ENCODE measurements at regions not wholly inside any gene's neighbourhood (a gene's known extent, or its start where the extent isn't known, plus 50 kb on each side); places are given as distances from the start of the nearest gene placed in this dataset.

DNA sequence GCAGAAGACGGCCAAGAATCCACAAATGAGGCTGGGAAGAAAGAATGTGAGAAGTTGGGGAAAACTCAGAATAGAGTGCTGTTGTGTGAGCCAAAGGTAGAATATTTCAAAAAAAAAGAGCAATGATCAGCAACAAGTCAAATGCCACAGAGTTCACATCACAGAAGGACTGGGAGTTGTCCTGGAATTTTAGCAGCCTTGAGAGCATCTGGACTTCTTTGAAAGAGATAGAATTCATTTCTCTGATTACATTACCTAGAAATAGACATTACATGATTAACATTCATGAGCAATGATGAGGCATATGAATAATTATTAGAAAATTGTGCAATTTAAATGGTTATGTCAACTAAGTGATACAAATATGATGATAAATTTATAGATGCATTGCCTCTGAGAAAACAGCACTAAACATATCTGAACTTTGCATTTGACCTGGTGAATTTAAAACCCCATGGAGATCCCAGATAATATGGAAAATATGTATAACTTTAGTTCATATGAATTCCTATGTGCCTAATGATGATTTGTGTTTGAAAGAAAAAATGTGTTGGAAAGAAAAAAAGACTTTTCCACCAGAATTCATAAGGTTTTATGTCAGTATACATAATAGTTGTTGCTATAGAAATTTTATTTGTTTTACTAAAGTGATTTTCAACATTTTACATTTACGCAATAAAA lies 186.2 kb downstream of the POSTN start:
- Histone ChIP-seq H3K4me3 (ENCODE audit: low read depth, low read length) (no peak overlapping the region), H3K36me3 (ENCODE audit: control insufficient read depth, insufficient read depth, low read length) (no peaks in the 10 kb centered on the region), H3K27me3 (replicated peaks; ENCODE audit: control insufficient read depth, insufficient read depth, low read length) (no peaks in the 10 kb centered on the region), H3K4me1 (no peaks in the 10 kb centered on the region), H3K9me3 (no peaks in the 10 kb centered on the region)
- POLR2A ChIA-PET = no interaction called here
- no peak for DNase-seq
- CTCF ChIA-PET = no interaction called here
- H3K27ac Mint-ChIP-seq (ENCODE audit: unreplicated experiment) = no peak overlapping the region
- BruUV-seq (replicated peaks) = no TSS peak
- TF ChIP-seq, protein P1, sequence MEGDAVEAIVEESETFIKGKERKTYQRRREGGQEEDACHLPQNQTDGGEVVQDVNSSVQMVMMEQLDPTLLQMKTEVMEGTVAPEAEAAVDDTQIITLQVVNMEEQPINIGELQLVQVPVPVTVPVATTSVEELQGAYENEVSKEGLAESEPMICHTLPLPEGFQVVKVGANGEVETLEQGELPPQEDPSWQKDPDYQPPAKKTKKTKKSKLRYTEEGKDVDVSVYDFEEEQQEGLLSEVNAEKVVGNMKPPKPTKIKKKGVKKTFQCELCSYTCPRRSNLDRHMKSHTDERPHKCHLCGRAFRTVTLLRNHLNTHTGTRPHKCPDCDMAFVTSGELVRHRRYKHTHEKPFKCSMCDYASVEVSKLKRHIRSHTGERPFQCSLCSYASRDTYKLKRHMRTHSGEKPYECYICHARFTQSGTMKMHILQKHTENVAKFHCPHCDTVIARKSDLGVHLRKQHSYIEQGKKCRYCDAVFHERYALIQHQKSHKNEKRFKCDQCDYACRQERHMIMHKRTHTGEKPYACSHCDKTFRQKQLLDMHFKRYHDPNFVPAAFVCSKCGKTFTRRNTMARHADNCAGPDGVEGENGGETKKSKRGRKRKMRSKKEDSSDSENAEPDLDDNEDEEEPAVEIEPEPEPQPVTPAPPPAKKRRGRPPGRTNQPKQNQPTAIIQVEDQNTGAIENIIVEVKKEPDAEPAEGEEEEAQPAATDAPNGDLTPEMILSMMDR (IDR thresholded peaks at IDR 0.05; ENCODE audit: insufficient read depth in 1 of 2, low read depth in 1 of 2, low read length in 1 of 2, severe bottlenecking in 1 of 2, unreplicated experiment in 1 of 2) = no peak
- no peaks in the 10 kb centered on the region for H3K4me1 Mint-ChIP-seq (ENCODE audit: low read depth, unreplicated experiment)
- H3K9me3 Mint-ChIP-seq (ENCODE audit: unreplicated experiment) = no peaks in the 10 kb centered on the region
- H3K4me3 Mint-ChIP-seq (ENCODE audit: unreplicated experiment) = no peak overlapping the region
- intact Hi-C loops (cut with micrococcal nuclease; ENCODE audit: unreplicated experiment) = no loop called here
- H3K36me3 Mint-ChIP-seq (ENCODE audit: insufficient read depth, unreplicated experiment) = no peaks in the 10 kb centered on the region
- peaks cover 10% of the 10 kb centered on the region for H3K27me3 Mint-ChIP-seq (ENCODE audit: insufficient read depth, unreplicated experiment)

DNA sequence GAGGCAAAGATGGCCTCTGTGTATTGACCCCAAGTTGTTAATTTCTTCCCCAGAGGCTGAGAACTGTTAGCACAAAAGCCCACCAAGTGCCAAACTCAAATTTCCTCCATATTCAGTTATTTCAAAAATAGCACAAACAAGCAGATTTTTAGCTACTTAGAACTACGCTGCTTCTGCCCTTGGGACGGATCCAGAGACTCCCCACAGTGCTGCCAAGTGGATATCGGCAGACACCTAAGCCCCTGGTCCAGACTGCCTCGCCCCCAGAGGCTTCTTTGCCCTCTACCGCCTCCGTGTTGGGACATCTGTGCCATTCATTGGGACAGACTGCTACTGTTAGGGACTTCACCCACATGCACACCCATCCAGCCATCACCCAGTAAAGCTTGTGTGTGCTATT lies 188.3 kb downstream of the POSTN start:
- H3K27ac Mint-ChIP-seq (ENCODE audit: unreplicated experiment) = no peak overlapping the region
- H3K9me3 Mint-ChIP-seq (ENCODE audit: unreplicated experiment) = no peaks in the 10 kb centered on the region
- BruUV-seq (replicated peaks) = no TSS peak

DNA sequence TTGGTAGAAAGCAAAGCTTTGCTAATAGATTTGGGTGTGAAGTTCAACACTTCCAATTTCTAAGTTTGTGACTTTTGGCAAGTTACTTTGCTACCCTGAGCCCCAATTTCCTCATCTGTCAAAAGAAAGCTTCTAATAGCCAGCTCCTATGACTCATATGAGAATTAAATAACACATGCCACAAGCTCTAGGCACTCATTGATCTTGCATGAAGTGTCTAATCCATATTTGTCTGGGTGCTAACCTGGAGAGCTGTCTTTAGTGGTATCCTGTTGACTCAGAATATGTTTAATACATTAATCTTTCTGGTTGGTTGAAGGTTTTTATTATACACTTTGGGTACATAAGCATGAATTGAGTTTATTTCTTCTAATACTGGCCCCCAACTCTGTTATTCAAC lies 188.8 kb downstream of the POSTN start:
- no peaks in the 10 kb centered on the region for H3K36me3 Mint-ChIP-seq (ENCODE audit: insufficient read depth, unreplicated experiment)

More for the DNA sequence above, 188.3 kb downstream of the POSTN start:
- Mint-ChIP-seq H3K4me1 (ENCODE audit: low read depth, unreplicated experiment) (no peaks in the 10 kb centered on the region), H3K27me3 (ENCODE audit: insufficient read depth, unreplicated experiment) (peaks cover 10% of the 10 kb centered on the region), H3K4me3 (ENCODE audit: unreplicated experiment) (no peak overlapping the region), H3K36me3 (ENCODE audit: insufficient read depth, unreplicated experiment) (no peaks in the 10 kb centered on the region)
- TF ChIP-seq, protein P1 (IDR thresholded peaks at IDR 0.05; ENCODE audit: insufficient read depth in 1 of 2, low read depth in 1 of 2, low read length in 1 of 2, severe bottlenecking in 1 of 2, unreplicated experiment in 1 of 2) = no peak
- intact Hi-C loops (cut with micrococcal nuclease; ENCODE audit: unreplicated experiment) = no loop called here
- no peaks in the 10 kb centered on the region for H3K27me3 ChIP-seq (replicated peaks; ENCODE audit: control insufficient read depth, insufficient read depth, low read length)
- POLR2A ChIA-PET = no interaction called here
- no peak overlapping the region for H3K4me3 ChIP-seq (ENCODE audit: low read depth, low read length)
- no peak for DNase-seq
- H3K9me3 ChIP-seq = no peaks in the 10 kb centered on the region
- H3K4me1 ChIP-seq = no peaks in the 10 kb centered on the region
- no peaks in the 10 kb centered on the region for H3K36me3 ChIP-seq (ENCODE audit: control insufficient read depth, insufficient read depth, low read length)
- CTCF ChIA-PET = no interaction called here

More for the DNA sequence above, 188.8 kb downstream of the POSTN start:
- TF ChIP-seq, protein P1 (IDR thresholded peaks at IDR 0.05; ENCODE audit: insufficient read depth in 1 of 2, low read depth in 1 of 2, low read length in 1 of 2, severe bottlenecking in 1 of 2, unreplicated experiment in 1 of 2) = no peak
- no peaks in the 10 kb centered on the region for H3K4me1 Mint-ChIP-seq (ENCODE audit: low read depth, unreplicated experiment)
- DNase-seq = no peak
- H3K36me3 ChIP-seq (ENCODE audit: control insufficient read depth, insufficient read depth, low read length) = no peaks in the 10 kb centered on the region
- no peaks in the 10 kb centered on the region for H3K4me1 ChIP-seq
- no peaks in the 10 kb centered on the region for H3K9me3 ChIP-seq
- H3K27me3 Mint-ChIP-seq (ENCODE audit: insufficient read depth, unreplicated experiment) = peaks cover 10% of the 10 kb centered on the region
- H3K4me3 Mint-ChIP-seq (ENCODE audit: unreplicated experiment) = no peak overlapping the region
- ChIA-PET CTCF (no interaction called here), POLR2A (no interaction called here)
- no peak overlapping the region for H3K4me3 ChIP-seq (ENCODE audit: low read depth, low read length)
- H3K9me3 Mint-ChIP-seq (ENCODE audit: unreplicated experiment) = no peaks in the 10 kb centered on the region
- BruUV-seq (replicated peaks) = no TSS peak
- intact Hi-C loops (cut with micrococcal nuclease; ENCODE audit: unreplicated experiment) = no loop called here
- no peak overlapping the region for H3K27ac Mint-ChIP-seq (ENCODE audit: unreplicated experiment)
- H3K27me3 ChIP-seq (replicated peaks; ENCODE audit: control insufficient read depth, insufficient read depth, low read length) = no peaks in the 10 kb centered on the region

Measured in Caco-2 (cell line).